ENCODE measurements at regions not wholly inside any gene's neighbourhood (a gene's known extent, or its start where the extent isn't known, plus 50 kb on each side); places are given as distances from the start of the nearest gene placed in this dataset.

DNA sequence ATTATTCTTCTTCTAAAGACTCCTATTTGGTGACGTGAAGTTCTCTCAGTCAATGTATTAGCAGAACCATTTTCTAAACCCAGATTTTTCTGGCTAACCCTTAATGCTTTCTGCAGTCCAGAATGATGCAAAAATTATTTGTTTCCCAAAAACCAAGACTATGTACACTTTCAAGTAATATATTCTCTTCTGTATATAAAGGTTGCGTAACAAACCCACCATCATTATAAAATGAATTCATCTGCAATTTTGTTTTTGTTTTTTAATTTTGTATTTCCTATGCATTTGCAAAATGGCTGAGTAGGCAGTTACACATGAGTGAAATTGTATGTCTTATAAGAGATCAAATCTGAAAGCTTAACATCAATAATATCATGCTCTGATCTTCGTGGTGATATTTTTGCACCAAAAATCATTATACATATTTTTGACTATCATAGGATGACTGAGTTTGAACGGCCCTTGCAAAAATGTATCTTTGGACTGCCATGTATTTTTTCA, 593.6 kb downstream of the ZIC1 start:
- DNase-seq (no peak), ATAC-seq (ENCODE audit: poor library complexity) (no peak)
- no peaks in the 10 kb centered on the region for H3K4me1 ChIP-seq (ENCODE audit: insufficient read depth, low read length)
- no peaks in the 10 kb centered on the region for H3K27me3 ChIP-seq (ENCODE audit: control insufficient read depth in 1 of 2, insufficient read depth in 2 of 2, low read length in 2 of 2)
- TF ChIP-seq, protein P1, sequence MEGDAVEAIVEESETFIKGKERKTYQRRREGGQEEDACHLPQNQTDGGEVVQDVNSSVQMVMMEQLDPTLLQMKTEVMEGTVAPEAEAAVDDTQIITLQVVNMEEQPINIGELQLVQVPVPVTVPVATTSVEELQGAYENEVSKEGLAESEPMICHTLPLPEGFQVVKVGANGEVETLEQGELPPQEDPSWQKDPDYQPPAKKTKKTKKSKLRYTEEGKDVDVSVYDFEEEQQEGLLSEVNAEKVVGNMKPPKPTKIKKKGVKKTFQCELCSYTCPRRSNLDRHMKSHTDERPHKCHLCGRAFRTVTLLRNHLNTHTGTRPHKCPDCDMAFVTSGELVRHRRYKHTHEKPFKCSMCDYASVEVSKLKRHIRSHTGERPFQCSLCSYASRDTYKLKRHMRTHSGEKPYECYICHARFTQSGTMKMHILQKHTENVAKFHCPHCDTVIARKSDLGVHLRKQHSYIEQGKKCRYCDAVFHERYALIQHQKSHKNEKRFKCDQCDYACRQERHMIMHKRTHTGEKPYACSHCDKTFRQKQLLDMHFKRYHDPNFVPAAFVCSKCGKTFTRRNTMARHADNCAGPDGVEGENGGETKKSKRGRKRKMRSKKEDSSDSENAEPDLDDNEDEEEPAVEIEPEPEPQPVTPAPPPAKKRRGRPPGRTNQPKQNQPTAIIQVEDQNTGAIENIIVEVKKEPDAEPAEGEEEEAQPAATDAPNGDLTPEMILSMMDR (IDR thresholded peaks at IDR 0.05) = no peak
- no peaks in the 10 kb centered on the region for H3K27me3 Mint-ChIP-seq
- H3K9me3 ChIP-seq (ENCODE audit: control insufficient read depth in 1 of 2, insufficient read depth in 1 of 2, low read length in 2 of 2) = peaks cover 0 to 3% of the 10 kb centered on the region in 2 experiments
- no peak overlapping the region for H3K27ac ChIP-seq (ENCODE audit: low read depth in 1 of 2, low read length in 2 of 2)
- no peaks in the 10 kb centered on the region for H3K36me3 Mint-ChIP-seq (ENCODE audit: low read depth)
- H3K4me3 ChIP-seq (ENCODE audit: low read length) = no peak overlapping the region
- H3K27ac Mint-ChIP-seq = no peak overlapping the region
- intact Hi-C loops (cut with DNase I, micrococcal nuclease) = no loop called here
- H3K9me3 Mint-ChIP-seq = peaks cover 5% of the 10 kb centered on the region
- no peaks in the 10 kb centered on the region for H3K4me1 Mint-ChIP-seq (ENCODE audit: low read depth)
- CTCF ChIA-PET = no interaction called here
- H3K4me3 Mint-ChIP-seq = no peak overlapping the region
- POLR2A ChIA-PET = interaction anchor here (0.6 kb wide), 1 partner anchor 39 kb away, joined by 3 read pairs; no protein-coding TSS in a partner anchor
- no peaks in the 10 kb centered on the region for H3K36me3 ChIP-seq (ENCODE audit: insufficient read depth, low read length)

DNA sequence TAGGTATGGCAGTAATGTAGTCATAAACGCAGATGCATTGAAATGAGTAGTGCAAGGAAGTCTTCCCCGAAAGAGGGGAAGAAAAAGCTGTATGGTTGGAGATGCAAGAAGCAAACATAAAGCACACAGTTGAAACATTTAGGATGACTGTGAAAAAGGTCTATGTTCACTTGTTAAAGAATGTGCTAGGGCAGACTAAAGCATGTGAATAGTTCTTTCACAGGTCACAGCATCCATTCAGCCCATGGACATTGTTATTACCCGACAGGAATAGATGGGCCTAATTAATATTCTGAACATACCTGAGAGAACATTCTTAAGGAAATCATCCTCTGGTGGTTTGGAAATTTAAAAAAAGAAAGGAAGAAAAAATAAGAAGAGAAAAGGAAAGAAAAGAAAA, 595.2 kb downstream of the ZIC1 start:
- Histone ChIP-seq H3K27ac (ENCODE audit: low read depth in 1 of 2, low read length in 2 of 2) (no peak overlapping the region), H3K4me1 (ENCODE audit: insufficient read depth, low read length) (no peaks in the 10 kb centered on the region), H3K9me3 (ENCODE audit: control insufficient read depth in 1 of 2, insufficient read depth in 1 of 2, low read length in 2 of 2) (peaks cover 0 to 3% of the 10 kb centered on the region in 2 experiments), H3K4me3 (ENCODE audit: low read length) (no peak overlapping the region), H3K27me3 (ENCODE audit: control insufficient read depth in 1 of 2, insufficient read depth in 2 of 2, low read length in 2 of 2) (no peaks in the 10 kb centered on the region), H3K36me3 (ENCODE audit: insufficient read depth, low read length) (no peaks in the 10 kb centered on the region)
- Mint-ChIP-seq H3K4me1 (ENCODE audit: low read depth) (no peaks in the 10 kb centered on the region), H3K27me3 (no peaks in the 10 kb centered on the region), H3K4me3 (no peak overlapping the region), H3K27ac (no peak overlapping the region), H3K9me3 (peaks cover 5% of the 10 kb centered on the region), H3K36me3 (ENCODE audit: low read depth) (no peaks in the 10 kb centered on the region)
- DNase-seq (no peak), ATAC-seq (ENCODE audit: poor library complexity) (no peak)
- ChIA-PET CTCF (no interaction called here), POLR2A (no interaction called here)
- TF ChIP-seq, protein P1 (IDR thresholded peaks at IDR 0.05) = no peak
- intact Hi-C loops (cut with DNase I, micrococcal nuclease) = no loop called here

DNA sequence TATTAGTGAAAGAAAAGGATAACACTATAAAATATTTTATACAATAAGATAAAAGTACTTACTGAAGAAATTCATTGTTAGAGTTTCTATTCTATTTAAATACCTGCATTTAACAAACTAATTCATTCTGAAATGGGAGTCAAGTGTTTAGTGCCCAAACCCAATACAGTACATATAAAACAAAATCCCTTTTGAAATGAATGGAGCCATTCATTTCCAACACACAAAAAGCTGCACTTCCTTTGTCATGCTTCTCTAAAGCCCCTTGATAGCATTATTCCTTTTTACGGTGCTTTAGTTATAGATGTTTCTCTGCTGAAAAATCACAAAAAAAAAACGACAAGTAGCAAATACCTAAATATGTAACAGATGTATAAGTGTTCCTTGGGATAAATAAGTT, 596.3 kb downstream of the ZIC1 start:
- Mint-ChIP-seq H3K4me3 (no peak overlapping the region), H3K27ac (no peak overlapping the region), H3K27me3 (no peaks in the 10 kb centered on the region), H3K4me1 (ENCODE audit: low read depth) (no peaks in the 10 kb centered on the region), H3K9me3 (peaks cover 2% of the 10 kb centered on the region), H3K36me3 (ENCODE audit: low read depth) (no peaks in the 10 kb centered on the region)
- intact Hi-C loops (cut with DNase I, micrococcal nuclease) = no loop called here
- no peak for ATAC-seq (ENCODE audit: poor library complexity)
- Histone ChIP-seq H3K9me3 (ENCODE audit: control insufficient read depth in 1 of 2, insufficient read depth in 1 of 2, low read length in 2 of 2) (peaks cover 0 to 3% of the 10 kb centered on the region in 2 experiments), H3K4me1 (ENCODE audit: insufficient read depth, low read length) (no peaks in the 10 kb centered on the region), H3K27me3 (ENCODE audit: control insufficient read depth in 1 of 2, insufficient read depth in 2 of 2, low read length in 2 of 2) (no peaks in the 10 kb centered on the region), H3K4me3 (ENCODE audit: low read length) (no peak overlapping the region), H3K36me3 (ENCODE audit: insufficient read depth, low read length) (no peaks in the 10 kb centered on the region), H3K27ac (ENCODE audit: low read depth in 1 of 2, low read length in 2 of 2) (no peak overlapping the region)
- POLR2A ChIA-PET = no interaction called here
- CTCF ChIA-PET = no interaction called here
- TF ChIP-seq, protein P1 (IDR thresholded peaks at IDR 0.05) = no peak
- DNase-seq = no peak

Data from CD4-positive, alpha-beta T cell (primary cell).